ENCODE measurements at regions not wholly inside any gene's neighbourhood (a gene's known extent, or its start where the extent isn't known, plus 50 kb on each side); places are given as distances from the start of the nearest gene placed in this dataset.

DNA sequence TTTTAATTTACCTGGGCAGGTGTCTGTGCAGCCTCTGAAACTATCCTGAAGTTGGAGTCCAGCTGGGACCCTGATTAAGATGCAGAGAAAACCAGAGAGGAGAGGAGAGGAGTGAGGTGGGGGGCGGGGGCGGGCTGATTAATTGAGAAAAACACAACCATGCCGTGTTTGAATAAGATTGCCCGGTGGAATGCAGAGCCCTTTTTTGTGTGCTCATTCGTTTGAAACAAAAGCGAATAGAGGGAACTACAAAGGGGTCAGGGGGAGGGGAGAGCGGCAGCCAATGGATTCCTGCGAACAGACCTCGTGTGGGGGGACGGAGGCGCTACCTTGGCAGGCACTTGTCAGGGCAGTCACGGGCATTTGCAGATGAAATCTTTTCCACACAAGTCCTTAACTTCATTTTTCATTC, 355.8 kb downstream of the SOX9 start:
- H3K9me3 ChIP-seq (ENCODE audit: control insufficient read depth, low read length) = no peaks in the 10 kb centered on the region
- intact Hi-C loops (cut with DNase I) = no loop called here
- no peaks in the 10 kb centered on the region for H3K36me3 ChIP-seq (ENCODE audit: control insufficient read depth in 1 of 2, insufficient read depth in 2 of 2, low read length in 1 of 2)
- no peak overlapping the region for H3K4me3 ChIP-seq (ENCODE audit: low read length in 2 of 2)
- DNase-seq (no peak), ATAC-seq (ENCODE audit: low FRiP score) (no peak)
- H3K4me1 ChIP-seq (ENCODE audit: control insufficient read depth in 1 of 2, insufficient read depth in 2 of 2, low read length in 2 of 2) = no peaks in the 10 kb centered on the region
- no peak overlapping the region for H3K27ac ChIP-seq (ENCODE audit: low read depth in 1 of 2, low read length in 2 of 2)
- H3K27me3 ChIP-seq (ENCODE audit: control insufficient read depth in 1 of 2, insufficient read depth in 2 of 2, low read length in 1 of 2) = no peaks in the 10 kb centered on the region
- WGBS, 2 donors = 33 to 37% methylated on average over 12 of the region's 12 CpGs

DNA sequence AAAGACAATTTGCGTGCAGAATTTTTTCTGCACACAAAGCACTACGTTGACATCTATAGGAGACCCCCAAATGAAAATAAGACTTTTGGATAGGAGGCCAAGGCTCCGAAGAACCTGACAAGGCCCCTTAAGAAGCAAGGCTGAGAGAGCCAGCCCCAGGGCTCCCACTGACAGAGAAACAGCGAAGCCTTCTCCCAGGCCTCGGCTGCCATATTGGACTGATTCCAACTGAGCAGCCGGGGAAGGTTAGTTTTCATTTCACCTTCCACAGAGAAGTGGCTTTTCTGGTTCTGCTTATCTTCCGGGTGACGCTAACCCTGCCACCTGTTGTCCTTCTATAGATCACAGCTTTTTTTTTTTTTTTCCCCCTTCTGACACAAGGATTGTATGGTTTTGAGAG, 356.7 kb downstream of the SOX9 start:
- H3K27ac ChIP-seq (ENCODE audit: low read depth in 1 of 2, low read length in 2 of 2) = no peak overlapping the region
- no peaks in the 10 kb centered on the region for H3K9me3 ChIP-seq (ENCODE audit: control insufficient read depth, low read length)
- no peaks in the 10 kb centered on the region for H3K36me3 ChIP-seq (ENCODE audit: control insufficient read depth in 1 of 2, insufficient read depth in 2 of 2, low read length in 1 of 2)
- ATAC-seq (ENCODE audit: low FRiP score) (no peak), DNase-seq (no peak)
- 87 to 92% methylated on average over 8 of the region's 8 CpGs for WGBS, 2 donors
- intact Hi-C loops (cut with DNase I) = no loop called here
- no peaks in the 10 kb centered on the region for H3K27me3 ChIP-seq (ENCODE audit: control insufficient read depth in 1 of 2, insufficient read depth in 2 of 2, low read length in 1 of 2)
- H3K4me3 ChIP-seq (ENCODE audit: low read length in 2 of 2) = no peak overlapping the region
- no peaks in the 10 kb centered on the region for H3K4me1 ChIP-seq (ENCODE audit: control insufficient read depth in 1 of 2, insufficient read depth in 2 of 2, low read length in 2 of 2)

DNA sequence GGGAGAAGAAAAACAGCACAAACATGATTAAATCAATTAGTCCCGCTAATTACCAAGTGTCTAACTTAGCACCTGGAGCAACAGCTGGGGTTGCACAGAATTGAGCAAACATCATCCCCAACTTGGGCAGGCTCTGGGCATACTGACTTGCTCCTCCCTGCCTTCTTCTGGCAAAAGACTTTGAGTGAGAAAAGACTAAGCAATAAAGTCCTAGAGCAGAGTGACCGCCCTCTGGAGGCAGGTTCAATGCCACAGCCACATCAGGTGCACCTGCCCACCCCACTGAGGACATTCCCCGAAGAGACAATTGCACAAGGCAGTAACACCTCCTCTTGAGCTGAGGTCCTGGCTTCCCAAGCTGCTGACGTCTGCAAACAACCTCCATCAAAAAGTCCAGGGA, 358.3 kb downstream of the SOX9 start:
- Histone ChIP-seq H3K27me3 (ENCODE audit: control insufficient read depth in 1 of 2, insufficient read depth in 2 of 2, low read length in 1 of 2) (no peaks in the 10 kb centered on the region), H3K4me3 (ENCODE audit: low read length in 2 of 2) (no peak overlapping the region), H3K36me3 (ENCODE audit: control insufficient read depth in 1 of 2, insufficient read depth in 2 of 2, low read length in 1 of 2) (no peaks in the 10 kb centered on the region), H3K27ac (ENCODE audit: low read depth in 1 of 2, low read length in 2 of 2) (no peak overlapping the region), H3K9me3 (ENCODE audit: control insufficient read depth, low read length) (no peaks in the 10 kb centered on the region), H3K4me1 (ENCODE audit: control insufficient read depth in 1 of 2, insufficient read depth in 2 of 2, low read length in 2 of 2) (no peaks in the 10 kb centered on the region)
- WGBS, 2 donors = 88 to 92% methylated on average over 4 of the region's 4 CpGs
- intact Hi-C loops (cut with DNase I) = no loop called here
- DNase-seq (no peak), ATAC-seq (ENCODE audit: low FRiP score) (no peak)

DNA sequence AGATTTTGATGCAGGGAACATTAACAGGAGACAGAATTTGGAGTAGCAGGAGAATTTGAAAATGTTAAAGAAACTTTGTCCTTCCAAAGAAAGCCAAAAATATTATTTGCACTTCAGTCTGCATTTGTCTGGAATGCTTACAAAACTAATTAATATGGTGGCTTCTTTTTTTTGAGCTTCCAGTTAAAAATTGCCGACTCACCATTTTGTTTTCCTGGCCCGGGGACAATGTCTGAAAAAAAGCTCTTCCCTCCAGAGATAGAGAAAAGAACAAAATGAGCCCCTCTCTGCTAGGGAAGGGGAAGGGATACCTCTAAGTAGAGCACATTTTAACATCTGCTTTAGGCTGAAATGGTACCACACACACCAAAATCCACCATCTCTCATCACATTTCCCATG, 360.8 kb downstream of the SOX9 start:
- H3K36me3 ChIP-seq (ENCODE audit: control insufficient read depth in 1 of 2, insufficient read depth in 2 of 2, low read length in 1 of 2) = no peaks in the 10 kb centered on the region
- DNase-seq (no peak), ATAC-seq (ENCODE audit: low FRiP score) (no peak)
- intact Hi-C loops (cut with DNase I) = no loop called here
- no peak overlapping the region for H3K27ac ChIP-seq (ENCODE audit: low read depth in 1 of 2, low read length in 2 of 2)
- no peaks in the 10 kb centered on the region for H3K9me3 ChIP-seq (ENCODE audit: control insufficient read depth, low read length)
- H3K4me1 ChIP-seq (ENCODE audit: control insufficient read depth in 1 of 2, insufficient read depth in 2 of 2, low read length in 2 of 2) = no peaks in the 10 kb centered on the region
- no peak overlapping the region for H3K4me3 ChIP-seq (ENCODE audit: low read length in 2 of 2)
- H3K27me3 ChIP-seq (ENCODE audit: control insufficient read depth in 1 of 2, insufficient read depth in 2 of 2, low read length in 1 of 2) = no peaks in the 10 kb centered on the region
- WGBS, 2 donors = 19 to 23% methylated on average over 2 of the region's 2 CpGs

DNA sequence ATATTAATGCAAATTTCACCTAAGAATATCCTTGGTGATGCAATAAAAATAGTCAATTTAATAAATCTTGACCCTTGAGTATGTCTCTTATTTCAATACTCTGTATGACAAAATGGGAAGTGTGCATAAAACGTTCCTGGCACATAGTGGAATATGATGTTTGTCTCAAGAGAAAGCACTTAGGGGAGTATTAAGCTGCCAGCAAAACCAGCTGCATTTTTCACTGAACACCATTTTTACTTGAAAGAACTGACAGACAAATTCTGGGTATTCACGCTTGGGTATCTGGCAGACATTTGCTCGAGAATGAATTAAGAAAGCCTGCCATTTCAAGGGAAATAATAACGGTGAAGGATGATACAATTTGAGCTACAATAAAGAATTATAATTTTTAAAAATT, 364.8 kb downstream of the SOX9 start:
- DNase-seq = no peak
- intact Hi-C loops (cut with DNase I) = no loop called here

DNA sequence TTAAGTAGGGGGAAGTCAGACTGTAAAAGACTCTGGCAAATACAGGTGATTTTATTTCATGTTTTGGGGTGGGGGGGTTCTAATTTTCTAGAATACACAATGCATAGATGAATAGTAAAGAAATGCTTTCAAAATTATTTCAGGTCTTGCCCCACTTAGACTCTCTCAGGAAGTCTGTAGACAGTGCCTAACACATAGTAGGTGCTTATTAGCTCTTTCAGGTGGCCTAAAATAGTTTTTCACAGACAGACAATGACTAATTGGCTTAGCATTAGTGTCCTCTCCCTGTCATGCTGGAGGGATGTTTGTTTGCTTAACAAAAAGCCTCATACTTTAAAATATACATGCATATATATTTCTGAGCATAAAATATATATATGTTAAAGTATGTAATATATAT, 366.0 kb downstream of the SOX9 start:
- Histone ChIP-seq H3K27me3 (ENCODE audit: control insufficient read depth in 1 of 2, insufficient read depth in 2 of 2, low read length in 1 of 2) (no peaks in the 10 kb centered on the region), H3K9me3 (ENCODE audit: control insufficient read depth, low read length) (peaks cover 3% of the 10 kb centered on the region), H3K4me1 (ENCODE audit: control insufficient read depth in 1 of 2, insufficient read depth in 2 of 2, low read length in 2 of 2) (no peaks in the 10 kb centered on the region), H3K27ac (ENCODE audit: low read depth in 1 of 2, low read length in 2 of 2) (no peak overlapping the region), H3K4me3 (ENCODE audit: low read length in 2 of 2) (no peak overlapping the region), H3K36me3 (ENCODE audit: control insufficient read depth in 1 of 2, insufficient read depth in 2 of 2, low read length in 1 of 2) (no peaks in the 10 kb centered on the region)
- DNase-seq (no peak), ATAC-seq (ENCODE audit: low FRiP score) (no peak)
- intact Hi-C loops (cut with DNase I) = no loop called here

More for the DNA sequence above, 364.8 kb downstream of the SOX9 start:
- no peaks in the 10 kb centered on the region for H3K36me3 ChIP-seq (ENCODE audit: control insufficient read depth in 1 of 2, insufficient read depth in 2 of 2, low read length in 1 of 2)
- no peaks in the 10 kb centered on the region for H3K9me3 ChIP-seq (ENCODE audit: control insufficient read depth, low read length)
- no peak overlapping the region for H3K4me3 ChIP-seq (ENCODE audit: low read length in 2 of 2)
- no peak for ATAC-seq (ENCODE audit: low FRiP score)
- no peak overlapping the region for H3K27ac ChIP-seq (ENCODE audit: low read depth in 1 of 2, low read length in 2 of 2)
- 80 to 87% methylated on average over 4 of the region's 4 CpGs for whole genome bisulfite sequencing, 2 donors
- no peaks in the 10 kb centered on the region for H3K27me3 ChIP-seq (ENCODE audit: control insufficient read depth in 1 of 2, insufficient read depth in 2 of 2, low read length in 1 of 2)
- no peaks in the 10 kb centered on the region for H3K4me1 ChIP-seq (ENCODE audit: control insufficient read depth in 1 of 2, insufficient read depth in 2 of 2, low read length in 2 of 2)

DNA sequence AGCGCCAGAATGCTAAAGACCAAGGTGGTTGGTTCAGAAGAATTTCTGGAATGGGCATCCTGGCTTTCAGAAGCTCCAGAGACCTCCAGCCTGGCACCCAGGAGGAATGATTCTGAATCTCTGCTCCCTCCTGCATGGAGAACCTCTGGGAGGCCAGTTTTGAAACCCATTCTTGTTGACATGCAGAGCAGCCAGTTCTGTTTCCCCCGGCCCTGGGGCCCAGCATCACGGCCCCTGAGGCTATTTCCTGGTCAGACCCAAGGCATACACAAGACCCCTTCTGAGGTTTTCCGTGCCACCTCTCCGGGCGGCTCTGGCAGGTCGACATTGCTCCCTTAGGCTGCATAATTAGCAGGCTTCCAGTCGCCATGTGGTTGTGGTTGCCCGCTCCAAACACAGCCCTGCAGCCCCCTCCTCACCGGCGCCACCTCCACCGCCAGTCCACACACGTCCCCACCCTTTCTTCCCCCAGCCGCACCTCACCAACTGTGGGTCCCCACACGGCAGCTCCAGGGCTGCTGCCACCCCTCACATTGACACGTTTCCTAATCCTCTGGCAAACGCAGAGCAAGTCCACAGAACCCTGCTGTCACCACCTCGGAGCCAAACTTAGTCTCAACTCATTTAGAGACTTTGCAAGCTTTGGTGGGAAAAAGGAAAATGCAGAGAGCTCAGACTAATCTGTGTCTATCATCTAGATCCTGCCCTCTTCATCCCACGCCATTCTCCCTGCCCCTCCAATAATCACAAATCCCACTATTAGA, 367.1 kb downstream of the SOX9 start:
- ATAC-seq (ENCODE audit: low FRiP score) (no peak), DNase-seq (no peak)
- intact Hi-C loops (cut with DNase I) = no loop called here
- Histone ChIP-seq H3K9me3 (ENCODE audit: control insufficient read depth, low read length) (peaks cover 3% of the 10 kb centered on the region), H3K27me3 (ENCODE audit: control insufficient read depth in 1 of 2, insufficient read depth in 2 of 2, low read length in 1 of 2) (no peaks in the 10 kb centered on the region), H3K27ac (ENCODE audit: low read depth in 1 of 2, low read length in 2 of 2) (no peak overlapping the region), H3K4me3 (ENCODE audit: low read length in 2 of 2) (no peak overlapping the region), H3K36me3 (ENCODE audit: control insufficient read depth in 1 of 2, insufficient read depth in 2 of 2, low read length in 1 of 2) (no peaks in the 10 kb centered on the region), H3K4me1 (ENCODE audit: control insufficient read depth in 1 of 2, insufficient read depth in 2 of 2, low read length in 2 of 2) (no peaks in the 10 kb centered on the region)
- 70 to 74% methylated on average over 19 of the region's 19 CpGs for WGBS, 2 donors

DNA sequence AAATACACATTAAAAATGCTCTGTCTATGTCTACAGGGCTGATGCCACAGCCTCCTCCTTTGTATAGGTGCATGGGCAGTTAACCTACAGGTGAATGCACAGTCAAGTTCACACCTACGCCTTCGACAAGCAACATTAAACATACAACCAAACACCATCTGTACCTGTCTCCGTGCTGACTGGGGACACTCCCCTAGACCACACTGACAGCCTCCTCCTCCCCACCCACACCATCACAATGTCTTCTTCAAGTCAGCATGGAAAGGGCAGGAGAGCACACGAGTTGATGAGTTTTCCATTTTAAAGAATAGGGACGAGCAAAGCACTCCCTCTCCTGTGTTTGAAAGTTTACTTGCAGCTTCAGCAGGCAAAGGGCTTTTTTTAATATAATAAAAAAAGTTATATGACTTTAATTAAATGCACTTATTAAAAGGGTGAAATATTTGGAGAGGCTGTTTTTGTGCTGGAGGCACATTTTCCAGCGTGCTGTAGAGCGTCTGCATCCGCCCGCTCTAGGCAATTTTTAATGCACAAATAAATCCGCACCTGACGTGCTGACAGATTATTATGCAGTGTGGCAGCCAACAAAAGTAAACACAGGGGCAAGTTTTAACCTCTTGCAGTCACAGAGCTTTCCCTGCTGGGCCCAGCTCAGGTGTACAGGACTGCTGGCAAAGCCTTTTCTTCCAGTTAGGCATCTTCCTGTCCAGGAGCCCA, 367.9 kb downstream of the SOX9 start:
- 36 to 37% methylated on average over 11 of the region's 11 CpGs for WGBS, 2 donors
- intact Hi-C loops (cut with DNase I) = no loop called here
- no peak for ATAC-seq (ENCODE audit: low FRiP score)
- no peak for DNase-seq
- Histone ChIP-seq H3K36me3 (ENCODE audit: control insufficient read depth in 1 of 2, insufficient read depth in 2 of 2, low read length in 1 of 2) (no peaks in the 10 kb centered on the region), H3K4me3 (ENCODE audit: low read length in 2 of 2) (no peak overlapping the region), H3K4me1 (ENCODE audit: control insufficient read depth in 1 of 2, insufficient read depth in 2 of 2, low read length in 2 of 2) (no peaks in the 10 kb centered on the region), H3K27me3 (ENCODE audit: control insufficient read depth in 1 of 2, insufficient read depth in 2 of 2, low read length in 1 of 2) (no peaks in the 10 kb centered on the region), H3K9me3 (ENCODE audit: control insufficient read depth, low read length) (peaks cover 3% of the 10 kb centered on the region), H3K27ac (ENCODE audit: low read depth in 1 of 2, low read length in 2 of 2) (no peak overlapping the region)

DNA sequence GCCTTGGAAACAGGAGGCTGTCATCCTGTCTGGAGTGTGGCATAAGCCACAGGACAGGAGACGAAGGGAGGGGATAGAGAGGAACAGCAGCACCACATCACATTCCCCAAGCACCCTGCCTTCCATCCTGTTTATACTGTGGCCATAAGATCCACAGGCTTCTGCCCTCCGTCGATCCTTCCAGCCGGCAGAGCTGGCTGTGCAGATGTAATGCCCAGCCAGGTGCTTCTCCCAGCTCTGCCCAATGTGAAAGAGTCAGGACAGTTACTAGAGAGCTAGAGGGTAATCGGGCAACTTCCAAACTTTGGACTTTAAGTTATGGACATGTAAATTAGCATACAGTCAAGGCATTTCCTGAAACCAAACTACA, 368.4 kb downstream of the SOX9 start:
- no peak for DNase-seq
- intact Hi-C loops (cut with DNase I) = no loop called here
- Histone ChIP-seq H3K27ac (ENCODE audit: low read depth in 1 of 2, low read length in 2 of 2) (no peak overlapping the region), H3K36me3 (ENCODE audit: control insufficient read depth in 1 of 2, insufficient read depth in 2 of 2, low read length in 1 of 2) (no peaks in the 10 kb centered on the region), H3K4me1 (ENCODE audit: control insufficient read depth in 1 of 2, insufficient read depth in 2 of 2, low read length in 2 of 2) (no peaks in the 10 kb centered on the region), H3K27me3 (ENCODE audit: control insufficient read depth in 1 of 2, insufficient read depth in 2 of 2, low read length in 1 of 2) (no peaks in the 10 kb centered on the region), H3K4me3 (ENCODE audit: low read length in 2 of 2) (no peak overlapping the region), H3K9me3 (ENCODE audit: control insufficient read depth, low read length) (peaks cover 3% of the 10 kb centered on the region)
- ATAC-seq (ENCODE audit: low FRiP score) = no peak
- WGBS, 2 donors = 68 to 78% methylated on average over 5 of the region's 5 CpGs
